ENCODE measurements at regions not wholly inside any gene's neighbourhood (a gene's known extent, or its start where the extent isn't known, plus 50 kb on each side); places are given as distances from the start of the nearest gene placed in this dataset.

DNA sequence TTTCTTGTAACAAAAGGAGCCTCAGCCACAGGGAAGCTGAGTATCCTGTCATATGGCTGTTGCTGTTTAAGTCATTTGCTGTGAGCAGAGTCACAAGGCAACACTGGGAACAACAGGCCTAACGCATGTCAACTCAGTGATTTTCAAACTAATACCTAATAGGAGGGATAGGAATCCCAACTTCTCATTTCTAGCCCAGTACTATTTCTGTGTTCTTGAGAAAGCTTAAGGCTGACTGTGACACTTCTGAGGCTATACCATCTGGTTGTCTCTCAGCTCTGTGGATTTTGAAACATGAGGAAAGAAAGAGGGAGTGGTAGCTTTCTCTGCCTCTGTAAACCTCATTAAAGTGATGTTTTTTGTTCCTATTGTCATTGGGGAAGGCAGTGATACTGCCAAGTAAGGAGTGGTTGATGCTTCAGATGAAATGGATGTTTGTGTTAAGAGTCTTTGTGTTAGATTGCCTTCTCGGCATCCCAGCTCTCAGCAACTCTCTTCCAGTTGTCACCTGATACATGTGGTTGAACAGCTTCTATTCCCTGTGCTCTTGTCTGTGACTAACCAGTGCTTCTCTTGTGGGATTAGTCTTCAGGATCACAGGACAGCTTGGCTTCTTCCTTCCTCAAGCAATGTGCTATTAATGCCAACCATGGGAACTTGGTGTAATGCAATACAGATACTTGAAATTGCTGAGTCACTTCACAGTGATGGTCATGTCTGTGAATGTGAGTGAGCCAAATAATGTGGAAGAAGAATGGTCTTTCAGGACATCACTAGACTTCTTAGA, 166.8 kb upstream of the IVNS1ABP start:
- Histone ChIP-seq H4K20me1 (ENCODE audit: insufficient read depth, low read length) (no peaks in the 10 kb centered on the region), H3K79me2 (ENCODE audit: insufficient read depth, low read length) (no peaks in the 10 kb centered on the region), H3K9me3 (ENCODE audit: low read length) (no peaks in the 10 kb centered on the region), H3K27me3 (ENCODE audit: control insufficient read depth in 1 of 2, insufficient read depth in 2 of 2, low read length in 2 of 2) (peaks cover under 1 to 4% of the 10 kb centered on the region in 2 experiments; a peak in 2 of 5 replicates), H3K27ac (ENCODE audit: extremely low read length, insufficient read depth, low read length) (no peak overlapping the region), H3K4me3 (replicated peaks in 1 of 3; ENCODE audit: insufficient read depth in 1 of 3, low read depth in 2 of 3, low read length in 3 of 3) (no peak overlapping the region), H3K4me2 (ENCODE audit: low read depth, low read length) (no peak overlapping the region), H3K4me1 (ENCODE audit: insufficient read depth, low read length) (no peaks in the 10 kb centered on the region), H3K9ac (ENCODE audit: insufficient read depth, low read depth, low read length) (no peak overlapping the region), H3K36me3 (replicated peaks in 1 of 2; ENCODE audit: control insufficient read depth in 1 of 2, insufficient read depth in 2 of 2, low read length in 2 of 2) (no peaks in the 10 kb centered on the region), H2AFZ (ENCODE audit: low read length) (peak overlapping the region; percentile 47)
- intact Hi-C loops (cut with micrococcal nuclease; ENCODE audit: unreplicated experiment) = no loop called here
- FAIRE-seq (no peak), DNase-seq (ENCODE audit: low spot score) (no peak), ATAC-seq (no peak)
- ChIA-PET POLR2A (no interaction called here), CTCF (ENCODE audit: low intra/inter-chr PET ratio, low total read pairs) (no interaction called here)
- WGBS (ENCODE audit: low lambda C conversion rate) = 12% methylated on average over 2 of the region's 2 CpGs
- no peak for TF ChIP-seq ZNF12 (CRISPR knock-in tag; IDR thresholded peaks at IDR 0.05)
- TF ChIP-seq MAFF (IDR thresholded peaks at IDR 0.05; ENCODE audit: low read depth, low read length) = peak; percentile 53
- TF ChIP-seq MAFK (conservative IDR thresholded peaks at IDR 0.05 in 1 of 2, IDR thresholded peaks at IDR 0.05 in 1 of 2; ENCODE audit: low read length in 2 of 2) = peak; percentile 61 to 69
- no peak for TF ChIP-seq ZNF570 (CRISPR knock-in tag; IDR thresholded peaks at IDR 0.05; ENCODE audit: borderline replicate concordance)
- no peak for TF ChIP-seq ZNF180 (CRISPR knock-in tag; IDR thresholded peaks at IDR 0.05; ENCODE audit: borderline replicate concordance, low read depth)
- TF ChIP-seq NFE2 (CRISPR knock-in tag; IDR thresholded peaks at IDR 0.05) = peak; percentile 51; the same call in 1 of the 2 replicates
- TF ChIP-seq HCFC1 (IDR thresholded peaks at IDR 0.05; ENCODE audit: low read depth, low read length) = no peak
- TF ChIP-seq NFE2L2 (IDR thresholded peaks at IDR 0.05; ENCODE audit: low read length) = peak; percentile 94
- no peak for TF ChIP-seq CEBPG (CRISPR knock-in tag; IDR thresholded peaks at IDR 0.05)
- TF ChIP-seq ESRRA (CRISPR knock-in tag; IDR thresholded peaks at IDR 0.05; ENCODE audit: low read depth) = no peak
- no TSS peak for BruUV-seq (replicated peaks)
- in situ Hi-C loops (cut with HindIII; ENCODE audit: extremely low pct_ligation_motif_present, low pct_unique_long_range_greater_than_20kb) = no loop called here

DNA sequence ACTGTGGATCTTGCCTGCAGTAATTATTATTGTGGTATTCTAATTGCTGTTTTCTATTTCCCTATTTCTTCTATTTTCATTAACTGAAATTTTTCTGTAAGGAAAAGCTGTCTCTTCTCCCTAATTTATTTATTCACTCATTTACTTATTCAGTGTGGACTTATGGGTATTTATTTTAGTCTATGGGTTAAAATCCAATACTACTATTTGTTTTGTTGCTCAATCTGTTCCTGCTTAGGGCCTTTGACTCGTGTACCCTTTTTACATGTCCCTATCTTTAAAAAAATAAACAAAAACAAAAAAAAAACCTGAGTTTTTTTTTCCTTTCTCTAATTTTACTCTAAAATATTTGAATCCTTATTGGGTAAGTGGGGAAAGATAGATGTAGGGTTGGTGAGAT, 166.2 kb upstream of the IVNS1ABP start:
- Histone ChIP-seq H3K79me2 (ENCODE audit: insufficient read depth, low read length) (no peaks in the 10 kb centered on the region), H3K27ac (ENCODE audit: extremely low read length, insufficient read depth, low read length) (no peak overlapping the region), H3K4me3 (replicated peaks in 1 of 3; ENCODE audit: insufficient read depth in 1 of 3, low read depth in 2 of 3, low read length in 3 of 3) (no peak overlapping the region), H3K9me3 (ENCODE audit: low read length) (no peaks in the 10 kb centered on the region), H2AFZ (ENCODE audit: low read length) (no peak overlapping the region), H4K20me1 (ENCODE audit: insufficient read depth, low read length) (no peaks in the 10 kb centered on the region), H3K4me2 (ENCODE audit: low read depth, low read length) (no peak overlapping the region), H3K9ac (ENCODE audit: insufficient read depth, low read depth, low read length) (no peak overlapping the region), H3K36me3 (replicated peaks in 1 of 2; ENCODE audit: control insufficient read depth in 1 of 2, insufficient read depth in 2 of 2, low read length in 2 of 2) (no peaks in the 10 kb centered on the region), H3K4me1 (ENCODE audit: insufficient read depth, low read length) (peaks cover 2% of the 10 kb centered on the region; the same call in 1 of the 2 replicates), H3K27me3 (ENCODE audit: control insufficient read depth in 1 of 2, insufficient read depth in 2 of 2, low read length in 2 of 2) (peaks cover 0 to 9% of the 10 kb centered on the region in 2 experiments; a peak in 2 of 5 replicates)
- BruUV-seq (replicated peaks) = no TSS peak
- in situ Hi-C loops (cut with HindIII; ENCODE audit: extremely low pct_ligation_motif_present, low pct_unique_long_range_greater_than_20kb) (no loop called here), intact Hi-C loops (cut with micrococcal nuclease; ENCODE audit: unreplicated experiment) (no loop called here)
- POLR2A ChIA-PET = no interaction called here
- CTCF ChIA-PET (ENCODE audit: low intra/inter-chr PET ratio, low total read pairs) = no interaction called here
- ATAC-seq (no peak), FAIRE-seq (no peak), DNase-seq (ENCODE audit: low spot score) (no peak)
- WGBS (ENCODE audit: low lambda C conversion rate) = 0% methylated on average over 1 of the region's 1 CpG
- TF ChIP-seq HOXD1 (CRISPR knock-in tag; IDR thresholded peaks at IDR 0.05) = no peak
- TF ChIP-seq CCDC6 (CRISPR knock-in tag; IDR thresholded peaks at IDR 0.05) = no peak
- no peak for TF ChIP-seq CCAR2 (optimal IDR thresholded peaks at IDR 0.05; ENCODE audit: low read depth, low read length)
- TF ChIP-seq, protein P1, sequence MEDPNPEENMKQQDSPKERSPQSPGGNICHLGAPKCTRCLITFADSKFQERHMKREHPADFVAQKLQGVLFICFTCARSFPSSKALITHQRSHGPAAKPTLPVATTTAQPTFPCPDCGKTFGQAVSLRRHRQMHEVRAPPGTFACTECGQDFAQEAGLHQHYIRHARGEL (CRISPR knock-in tag; IDR thresholded peaks at IDR 0.05) = no peak
- TF ChIP-seq ZNF670 (CRISPR knock-in tag; IDR thresholded peaks at IDR 0.05; ENCODE audit: borderline replicate concordance) = no peak
- TF ChIP-seq SIX1 (CRISPR knock-in tag; IDR thresholded peaks at IDR 0.05; ENCODE audit: borderline replicate concordance) = no peak
- no peak for TF ChIP-seq SPEN (CRISPR knock-in tag; IDR thresholded peaks at IDR 0.05; ENCODE audit: low read depth)
- TF ChIP-seq ZNF614 (CRISPR knock-in tag; IDR thresholded peaks at IDR 0.05; ENCODE audit: borderline replicate concordance) = no peak
